ENCODE measurements at regions not wholly inside any gene's neighbourhood (a gene's known extent, or its start where the extent isn't known, plus 50 kb on each side); places are given as distances from the start of the nearest gene placed in this dataset.

DNA sequence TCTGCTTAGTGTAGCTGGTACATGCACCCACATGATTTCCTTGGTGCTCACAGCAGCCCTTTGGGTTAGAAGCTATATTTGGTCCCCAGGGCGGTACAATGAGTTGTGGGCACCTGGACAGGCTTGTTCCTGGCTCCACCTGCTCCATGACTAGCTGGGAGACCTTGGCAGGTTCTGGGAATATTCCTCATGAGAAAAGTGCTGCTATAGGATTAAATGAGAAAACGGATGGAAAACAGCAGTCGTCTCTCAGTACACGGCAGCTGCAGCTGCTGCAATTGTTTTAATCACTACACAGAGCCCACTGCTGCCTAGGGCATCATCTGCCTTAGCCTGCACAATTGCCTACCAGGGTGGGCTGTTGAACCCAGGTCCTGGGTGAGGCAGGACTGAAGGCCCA is 424.5 kb upstream of the B3GAT1 start:
- TF ChIP-seq, protein P1, sequence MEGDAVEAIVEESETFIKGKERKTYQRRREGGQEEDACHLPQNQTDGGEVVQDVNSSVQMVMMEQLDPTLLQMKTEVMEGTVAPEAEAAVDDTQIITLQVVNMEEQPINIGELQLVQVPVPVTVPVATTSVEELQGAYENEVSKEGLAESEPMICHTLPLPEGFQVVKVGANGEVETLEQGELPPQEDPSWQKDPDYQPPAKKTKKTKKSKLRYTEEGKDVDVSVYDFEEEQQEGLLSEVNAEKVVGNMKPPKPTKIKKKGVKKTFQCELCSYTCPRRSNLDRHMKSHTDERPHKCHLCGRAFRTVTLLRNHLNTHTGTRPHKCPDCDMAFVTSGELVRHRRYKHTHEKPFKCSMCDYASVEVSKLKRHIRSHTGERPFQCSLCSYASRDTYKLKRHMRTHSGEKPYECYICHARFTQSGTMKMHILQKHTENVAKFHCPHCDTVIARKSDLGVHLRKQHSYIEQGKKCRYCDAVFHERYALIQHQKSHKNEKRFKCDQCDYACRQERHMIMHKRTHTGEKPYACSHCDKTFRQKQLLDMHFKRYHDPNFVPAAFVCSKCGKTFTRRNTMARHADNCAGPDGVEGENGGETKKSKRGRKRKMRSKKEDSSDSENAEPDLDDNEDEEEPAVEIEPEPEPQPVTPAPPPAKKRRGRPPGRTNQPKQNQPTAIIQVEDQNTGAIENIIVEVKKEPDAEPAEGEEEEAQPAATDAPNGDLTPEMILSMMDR (IDR thresholded peaks at IDR 0.05), result no peak
- no peak for TF ChIP-seq POLR2A (IDR thresholded peaks at IDR 0.05)

Measured in right lobe of liver (tissue), 4 donors.